ENCODE measurements at regions not wholly inside any gene's neighbourhood (a gene's known extent, or its start where the extent isn't known, plus 50 kb on each side); places are given as distances from the start of the nearest gene placed in this dataset.

DNA sequence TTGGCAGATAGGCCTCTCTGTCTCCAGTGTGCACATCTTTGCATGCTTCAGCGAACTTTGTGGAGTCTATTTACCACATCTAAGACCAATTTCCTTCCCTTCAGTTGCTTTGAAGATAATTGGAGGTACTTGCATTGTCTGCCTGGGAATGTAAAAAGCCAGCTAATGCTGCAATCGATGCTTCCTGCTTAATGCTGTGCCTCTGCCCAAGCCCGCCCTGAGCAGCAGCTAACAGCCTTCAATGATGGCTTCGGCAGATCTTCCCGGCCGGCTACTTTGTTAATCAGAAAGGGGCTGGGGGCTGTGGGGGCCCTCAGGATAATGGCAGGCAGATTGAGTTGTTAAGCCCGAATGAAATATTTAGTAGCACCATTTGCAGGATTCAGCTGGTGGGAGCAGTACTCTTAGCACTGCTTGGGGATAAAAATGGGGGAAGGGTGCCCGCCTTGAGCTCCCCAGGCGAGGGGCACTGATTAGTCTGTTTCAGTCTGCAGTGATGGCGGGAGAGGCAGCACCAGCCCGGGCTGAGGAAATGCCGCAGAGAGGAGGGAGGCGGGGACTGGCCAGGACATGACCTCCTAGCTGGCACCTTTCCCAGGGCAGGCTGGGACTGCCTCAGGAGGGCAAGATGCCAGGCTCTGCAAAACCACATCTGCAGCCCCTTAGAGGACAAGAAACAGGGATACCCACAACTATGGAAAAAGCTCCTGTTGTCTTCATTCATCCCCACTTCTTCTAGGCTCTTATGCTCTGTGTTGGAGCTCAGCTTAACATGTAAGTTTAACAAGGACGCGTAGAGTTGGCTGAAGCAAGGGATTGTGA lies 460.0 kb downstream of the BUD13 start:
- Histone ChIP-seq H4K20me1 (ENCODE audit: insufficient read depth, low read length) (no peaks in the 10 kb centered on the region), H3K4me3 (ENCODE audit: low read length) (no peak overlapping the region), H3K27ac (ENCODE audit: low read length) (no peak overlapping the region), H2AFZ (ENCODE audit: low read depth, low read length) (no peak overlapping the region), H3K9me3 (ENCODE audit: insufficient read depth, low read length) (no peaks in the 10 kb centered on the region), H3K36me3 (replicated peaks; ENCODE audit: low read depth, low read length) (no peaks in the 10 kb centered on the region), H3K4me1 (ENCODE audit: low read length) (no peaks in the 10 kb centered on the region), H3K9ac (ENCODE audit: low read length) (no peak overlapping the region), H3K27me3 (ENCODE audit: low read depth, low read length) (peaks cover 15% of the 10 kb centered on the region; the same call in 1 of the 2 replicates), H3K4me2 (ENCODE audit: low read length) (no peak overlapping the region), H3K79me2 (ENCODE audit: low read length) (no peaks in the 10 kb centered on the region)
- TF ChIP-seq, protein P1, sequence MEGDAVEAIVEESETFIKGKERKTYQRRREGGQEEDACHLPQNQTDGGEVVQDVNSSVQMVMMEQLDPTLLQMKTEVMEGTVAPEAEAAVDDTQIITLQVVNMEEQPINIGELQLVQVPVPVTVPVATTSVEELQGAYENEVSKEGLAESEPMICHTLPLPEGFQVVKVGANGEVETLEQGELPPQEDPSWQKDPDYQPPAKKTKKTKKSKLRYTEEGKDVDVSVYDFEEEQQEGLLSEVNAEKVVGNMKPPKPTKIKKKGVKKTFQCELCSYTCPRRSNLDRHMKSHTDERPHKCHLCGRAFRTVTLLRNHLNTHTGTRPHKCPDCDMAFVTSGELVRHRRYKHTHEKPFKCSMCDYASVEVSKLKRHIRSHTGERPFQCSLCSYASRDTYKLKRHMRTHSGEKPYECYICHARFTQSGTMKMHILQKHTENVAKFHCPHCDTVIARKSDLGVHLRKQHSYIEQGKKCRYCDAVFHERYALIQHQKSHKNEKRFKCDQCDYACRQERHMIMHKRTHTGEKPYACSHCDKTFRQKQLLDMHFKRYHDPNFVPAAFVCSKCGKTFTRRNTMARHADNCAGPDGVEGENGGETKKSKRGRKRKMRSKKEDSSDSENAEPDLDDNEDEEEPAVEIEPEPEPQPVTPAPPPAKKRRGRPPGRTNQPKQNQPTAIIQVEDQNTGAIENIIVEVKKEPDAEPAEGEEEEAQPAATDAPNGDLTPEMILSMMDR (IDR thresholded peaks at IDR 0.05; ENCODE audit: low read depth, low read length) = no peak
- TF ChIP-seq EZH2phosphoT487 (IDR thresholded peaks at IDR 0.05; ENCODE audit: low read depth) = no peak

DNA sequence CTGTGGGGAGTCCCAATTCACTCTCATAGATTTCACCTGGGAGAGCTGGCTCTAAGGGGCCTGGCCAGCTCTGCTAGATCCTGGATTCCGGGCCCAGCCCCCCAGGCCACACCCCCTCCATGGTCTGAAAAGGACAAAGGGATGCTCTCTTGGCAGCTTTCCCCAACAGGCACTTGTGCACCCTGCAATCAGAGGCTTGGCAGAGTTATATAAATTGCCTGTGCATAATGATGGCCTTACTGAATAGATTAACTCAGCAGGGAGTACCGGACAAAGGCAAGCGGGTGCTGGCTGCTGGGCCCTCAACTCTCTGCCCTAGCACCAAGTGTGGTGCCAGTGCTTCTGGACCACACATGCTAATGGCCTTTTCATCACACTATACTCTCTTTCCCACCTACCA lies 461.6 kb downstream of the BUD13 start:
- Histone ChIP-seq H3K4me2 (ENCODE audit: low read length) (no peak overlapping the region), H4K20me1 (ENCODE audit: insufficient read depth, low read length) (no peaks in the 10 kb centered on the region), H3K27ac (ENCODE audit: low read length) (no peak overlapping the region), H3K4me1 (ENCODE audit: low read length) (no peaks in the 10 kb centered on the region), H3K9ac (ENCODE audit: low read length) (no peak overlapping the region), H3K27me3 (ENCODE audit: low read depth, low read length) (peaks cover 12% of the 10 kb centered on the region; the same call in 1 of the 2 replicates), H3K36me3 (replicated peaks; ENCODE audit: low read depth, low read length) (no peaks in the 10 kb centered on the region), H3K79me2 (ENCODE audit: low read length) (no peaks in the 10 kb centered on the region), H2AFZ (ENCODE audit: low read depth, low read length) (no peak overlapping the region), H3K4me3 (ENCODE audit: low read length) (no peak overlapping the region), H3K9me3 (ENCODE audit: insufficient read depth, low read length) (no peaks in the 10 kb centered on the region)
- no peak for TF ChIP-seq EZH2phosphoT487 (IDR thresholded peaks at IDR 0.05; ENCODE audit: low read depth)
- TF ChIP-seq, protein P1 (IDR thresholded peaks at IDR 0.05; ENCODE audit: low read depth, low read length) = no peak

DNA sequence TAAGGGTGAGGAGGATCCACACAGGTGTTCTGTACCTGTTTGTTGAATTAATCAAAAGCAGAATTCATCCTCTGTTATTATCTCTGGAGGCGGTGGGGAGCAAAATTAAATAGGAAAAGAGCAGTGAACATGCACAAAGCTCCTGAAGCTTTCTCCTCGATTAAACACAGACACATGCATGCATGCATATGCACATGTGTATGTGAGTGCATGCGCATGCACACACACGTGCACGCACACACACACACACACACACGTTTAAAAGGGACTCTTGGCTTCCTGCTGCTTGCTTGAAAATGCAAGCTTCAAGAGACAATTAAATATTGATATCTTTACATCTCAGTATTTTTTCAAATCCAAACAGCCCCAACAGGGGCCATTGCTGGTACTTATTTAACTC lies 462.1 kb downstream of the BUD13 start:
- Histone ChIP-seq H3K36me3 (replicated peaks; ENCODE audit: low read depth, low read length) (no peaks in the 10 kb centered on the region), H2AFZ (ENCODE audit: low read depth, low read length) (no peak overlapping the region), H3K4me1 (ENCODE audit: low read length) (no peaks in the 10 kb centered on the region), H3K9me3 (ENCODE audit: insufficient read depth, low read length) (no peaks in the 10 kb centered on the region), H3K9ac (ENCODE audit: low read length) (no peak overlapping the region), H3K27me3 (ENCODE audit: low read depth, low read length) (peaks cover 12% of the 10 kb centered on the region; the same call in 1 of the 2 replicates), H3K27ac (ENCODE audit: low read length) (no peak overlapping the region), H3K4me3 (ENCODE audit: low read length) (no peak overlapping the region), H3K4me2 (ENCODE audit: low read length) (no peak overlapping the region), H3K79me2 (ENCODE audit: low read length) (no peaks in the 10 kb centered on the region), H4K20me1 (ENCODE audit: insufficient read depth, low read length) (no peaks in the 10 kb centered on the region)
- TF ChIP-seq, protein P1 (IDR thresholded peaks at IDR 0.05; ENCODE audit: low read depth, low read length) = no peak
- TF ChIP-seq EZH2phosphoT487 (IDR thresholded peaks at IDR 0.05; ENCODE audit: low read depth) = no peak

DNA sequence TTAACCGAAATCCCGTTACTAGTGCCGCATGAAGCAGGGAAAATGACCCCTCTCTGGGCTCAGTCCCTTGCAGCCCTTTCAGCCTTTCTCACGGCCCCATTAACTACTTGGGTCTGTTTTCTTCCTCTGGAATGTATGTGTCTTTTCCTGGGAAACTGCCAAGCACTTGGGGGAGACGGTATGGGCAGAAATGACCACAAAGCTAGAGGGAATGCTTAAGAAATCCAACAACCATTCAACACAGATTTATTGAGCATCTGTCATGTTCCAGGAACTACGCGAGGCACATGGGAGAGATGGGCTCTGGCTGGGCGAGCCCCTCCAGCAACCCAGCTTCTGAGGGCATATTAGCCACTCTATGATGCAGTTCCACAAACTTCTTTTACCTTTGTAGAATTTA lies 462.6 kb downstream of the BUD13 start:
- no peaks in the 10 kb centered on the region for H3K79me2 ChIP-seq (ENCODE audit: low read length)
- TF ChIP-seq, protein P1 (IDR thresholded peaks at IDR 0.05; ENCODE audit: low read depth, low read length) = no peak
- TF ChIP-seq EZH2phosphoT487 (IDR thresholded peaks at IDR 0.05; ENCODE audit: low read depth) = no peak
- H2AFZ ChIP-seq (ENCODE audit: low read depth, low read length) = no peak overlapping the region
- H3K4me2 ChIP-seq (ENCODE audit: low read length) = no peak overlapping the region
- no peaks in the 10 kb centered on the region for H3K36me3 ChIP-seq (replicated peaks; ENCODE audit: low read depth, low read length)
- no peak overlapping the region for H3K27ac ChIP-seq (ENCODE audit: low read length)
- H3K9ac ChIP-seq (ENCODE audit: low read length) = no peak overlapping the region
- peaks cover 11% of the 10 kb centered on the region; the same call in 1 of the 2 replicates for H3K27me3 ChIP-seq (ENCODE audit: low read depth, low read length)
- H3K4me3 ChIP-seq (ENCODE audit: low read length) = no peak overlapping the region
- H3K9me3 ChIP-seq (ENCODE audit: insufficient read depth, low read length) = no peaks in the 10 kb centered on the region
- no peaks in the 10 kb centered on the region for H3K4me1 ChIP-seq (ENCODE audit: low read length)
- no peaks in the 10 kb centered on the region for H4K20me1 ChIP-seq (ENCODE audit: insufficient read depth, low read length)

Data from OCI-LY3 (cell line).